Caco-2 (cell line): ENCODE measurements at regions not wholly inside any gene's neighbourhood (a gene's known extent, or its start where the extent isn't known, plus 50 kb on each side); places are given as distances from the start of the nearest gene placed in this dataset.

Experiments used
- BruUV-seq: library from RNA; stranded (reverse); fragments of 400-500 nt; replicated peaks from 2 replicates; lab custom pipeline; 2021; lab: Mats Ljungman, UMichigan
- CTCF ChIA-PET: fragments of 300-600 bp; sonication (Branson Sonifier 250); formaldehyde crosslinking; loops from one replicate; lab custom pipeline; 2022; ENCODE audit warnings: antibody characterized with exemption; lab: Charles Lee
- POLR2A ChIA-PET: fragments of 300-600 bp; sonication (Branson Sonifier 250); formaldehyde crosslinking; loops from one replicate; lab custom pipeline; 2022; ENCODE audit warnings: antibody characterized with exemption; lab: Charles Lee
- DNase-seq, 2 experiments: peaks; one replicate each; pipeline versions ENCODE4 v3.0.0 to v3.0.0-alpha.2; 2020 to 2022
- H3K27me3 ChIP-seq: replicated peaks from 2 replicates; pipeline ENCODE4 v1.6.0; 2011; ENCODE audit warnings: low read length; ENCODE audit not compliant: control insufficient read depth, insufficient read depth
- H3K36me3 ChIP-seq: 2 replicates; pipeline ENCODE4 v1.5.1; 2011; ENCODE audit warnings: low read length; ENCODE audit not compliant: control insufficient read depth, insufficient read depth
- H3K4me1 ChIP-seq: fragments of 250-450 bp; sonication (Bioruptor Pico); 2 replicates; pipeline ENCODE4 v1.5.1; 2020; ENCODE audit warnings: mild to moderate bottlenecking
- H3K4me3 ChIP-seq: 2 replicates; pipeline ENCODE4 v1.5.1; 2011; ENCODE audit warnings: low read depth, mild to moderate bottlenecking, control low read depth, low read length
- H3K9me3 ChIP-seq: fragments of 250-450 bp; sonication (Bioruptor Pico); 2 replicates; pipeline ENCODE4 v1.5.1; 2020; ENCODE audit warnings: mild to moderate bottlenecking, moderate library complexity
- H3K27ac Mint-ChIP-seq: one replicate; pipeline ENCODE4 v1.8.0; 2022; ENCODE audit warnings: mixed read lengths; ENCODE audit not compliant: unreplicated experiment
- H3K27me3 Mint-ChIP-seq: one replicate; pipeline ENCODE4 v1.8.0; 2022; ENCODE audit warnings: mixed read lengths; ENCODE audit not compliant: insufficient read depth, unreplicated experiment
- H3K36me3 Mint-ChIP-seq: one replicate; pipeline ENCODE4 v1.8.0; 2022; ENCODE audit warnings: mild to moderate bottlenecking, mixed read lengths; ENCODE audit not compliant: insufficient read depth, unreplicated experiment
- H3K4me1 Mint-ChIP-seq: one replicate; pipeline ENCODE4 v1.8.0; 2022; ENCODE audit warnings: low read depth, mixed read lengths; ENCODE audit not compliant: unreplicated experiment
- H3K4me3 Mint-ChIP-seq: one replicate; pipeline ENCODE4 v1.8.0; 2022; ENCODE audit warnings: mild to moderate bottlenecking, moderate library complexity, mixed read lengths; ENCODE audit not compliant: unreplicated experiment
- H3K9me3 Mint-ChIP-seq: one replicate; pipeline ENCODE4 v1.8.0; 2022; ENCODE audit warnings: mixed read lengths; ENCODE audit not compliant: unreplicated experiment
- CTCF ChIP-seq, 2 experiments: fragments of 200-600 bp in 1 of 2; IDR thresholded peaks; 1 replicate in 1 of 2; 2 replicates in 1 of 2; pipeline versions ENCODE4 v1.5.1 to v1.8.0; 2011 to 2022; ENCODE audit warnings: antibody characterized with exemption in 1 of 2, control low read depth in 1 of 2, inconsistent platforms in 1 of 2, low read depth in 1 of 2, low read length in 1 of 2, mild to moderate bottlenecking in 1 of 2, moderate library complexity in 1 of 2; ENCODE audit not compliant: insufficient read depth in 1 of 2, severe bottlenecking in 1 of 2, unreplicated experiment in 1 of 2
- intact Hi-C: fragments of 100-400 bp; cut with micrococcal nuclease; formaldehyde crosslinking; loops from one replicate; pipeline ENCODE4 v1.10.0; 2022; ENCODE audit not compliant: unreplicated experiment

- no peak for TF ChIP-seq CTCF (IDR thresholded peaks at IDR 0.05; ENCODE audit: insufficient read depth in 1 of 2, low read depth in 1 of 2, low read length in 1 of 2, severe bottlenecking in 1 of 2, unreplicated experiment in 1 of 2)
- intact Hi-C loops: no loop called here
- Mint-ChIP-seq H3K9me3 (no peaks in the 10 kb centered on the region), H3K27ac (no peak overlapping the region), H3K4me1 (no peaks in the 10 kb centered on the region), H3K4me3 (no peak overlapping the region), H3K27me3 (no peaks in the 10 kb centered on the region), H3K36me3 (no peaks in the 10 kb centered on the region)
- no peaks in the 10 kb centered on the region for H3K4me1 ChIP-seq
- ChIA-PET POLR2A (no interaction called here), CTCF (no interaction called here)
- no peaks in the 10 kb centered on the region for H3K27me3 ChIP-seq
- no peak for DNase-seq
- no peaks in the 10 kb centered on the region for H3K9me3 ChIP-seq
- BruUV-seq: no TSS peak
- no peak overlapping the region for H3K4me3 ChIP-seq
- no peaks in the 10 kb centered on the region for H3K36me3 ChIP-seq
Observed at GRCh38 chr1:192491804-192492554, 83.6 kb upstream of the RGS1 start.

- no peaks in the 10 kb centered on the region for H3K9me3 ChIP-seq
- H3K36me3 ChIP-seq: no peaks in the 10 kb centered on the region
- Mint-ChIP-seq H3K36me3 (no peaks in the 10 kb centered on the region), H3K4me3 (no peak overlapping the region), H3K27me3 (no peaks in the 10 kb centered on the region), H3K4me1 (no peaks in the 10 kb centered on the region), H3K9me3 (no peaks in the 10 kb centered on the region), H3K27ac (no peak overlapping the region)
- DNase-seq: no peak
- intact Hi-C loops: no loop called here
- no peak overlapping the region for H3K4me3 ChIP-seq
- CTCF ChIA-PET: no interaction called here
- H3K27me3 ChIP-seq: no peaks in the 10 kb centered on the region
- BruUV-seq: no TSS peak
- TF ChIP-seq CTCF (IDR thresholded peaks at IDR 0.05; ENCODE audit: insufficient read depth in 1 of 2, low read depth in 1 of 2, low read length in 1 of 2, severe bottlenecking in 1 of 2, unreplicated experiment in 1 of 2): no peak
- POLR2A ChIA-PET: no interaction called here
- no peaks in the 10 kb centered on the region for H3K4me1 ChIP-seq
Observed at GRCh38 chr1:192493584-192493983, 82.0 kb upstream of the RGS1 start.

- CTCF ChIA-PET: no interaction called here
- DNase-seq: no peak
- H3K4me1 ChIP-seq: no peaks in the 10 kb centered on the region
- no TSS peak for BruUV-seq
- Mint-ChIP-seq H3K27me3 (no peaks in the 10 kb centered on the region), H3K4me3 (no peak overlapping the region), H3K27ac (no peak overlapping the region), H3K4me1 (no peaks in the 10 kb centered on the region), H3K9me3 (no peaks in the 10 kb centered on the region), H3K36me3 (no peaks in the 10 kb centered on the region)
- intact Hi-C loops: no loop called here
- H3K27me3 ChIP-seq: no peaks in the 10 kb centered on the region
- no peak for TF ChIP-seq CTCF (IDR thresholded peaks at IDR 0.05; ENCODE audit: insufficient read depth in 1 of 2, low read depth in 1 of 2, low read length in 1 of 2, severe bottlenecking in 1 of 2, unreplicated experiment in 1 of 2)
- H3K4me3 ChIP-seq: no peak overlapping the region
- no peaks in the 10 kb centered on the region for H3K36me3 ChIP-seq
- POLR2A ChIA-PET: no interaction called here
- no peaks in the 10 kb centered on the region for H3K9me3 ChIP-seq
Observed at GRCh38 chr1:192496369-192497056, 79.1 kb upstream of the RGS1 start.
